HCT116 (cell line): ENCODE measurements at regions not wholly inside any gene's neighbourhood (a gene's known extent, or its start where the extent isn't known, plus 50 kb on each side); places are given as distances from the start of the nearest gene placed in this dataset.

ENCODE experiments used
- ATAC-seq: fragments of 200-7000 bp; cut with Tn5 transposase; 2 replicates; pipeline ENCODE4 v1.9.1; 2020; ENCODE audit warnings: mild to moderate bottlenecking, moderate library complexity
- BruUV-seq: library from RNA; stranded (reverse); fragments of 400-500 nt; replicated peaks from 2 replicates; lab custom pipeline; 2021; lab: Mats Ljungman, UMichigan
- CTCF ChIA-PET: fragments of 300-600 bp; sonication (Branson Sonifier 250); formaldehyde crosslinking; loops from one replicate; lab custom pipeline; 2021; ENCODE audit warnings: antibody characterized with exemption; lab: Charles Lee
- POLR2A ChIA-PET: fragments of 300-600, 350-600 bp; sonication (Branson Sonifier 250); formaldehyde crosslinking; loops from one replicate; lab custom pipeline; 2021; ENCODE audit warnings: antibody characterized with exemption; lab: Charles Lee
- RAD21 ChIA-PET, 2 experiments: fragments of 300-600 bp; sonication (Branson Sonifier 250); formaldehyde crosslinking; loops; one replicate each; lab custom pipeline; 2023; ENCODE audit warnings: low total read pairs in 2 of 2; ENCODE audit not compliant: uncharacterized antibody in 2 of 2, unreplicated experiment in 2 of 2, low non-redundant PET in 1 of 2; lab: Charles Lee
- DNase-seq: peaks from one replicate; pipeline ENCODE4 v3.0.0-alpha.2; 2010; ENCODE audit warnings: low read depth, low spot score
- H2AFZ ChIP-seq: fragments of 200-600 bp; shearing (Covaris generic), sonication (generic); 2 replicates; pipeline ENCODE4 v1.6.1; 2017; ENCODE audit warnings: low read depth, mixed run types, mixed read lengths, antibody characterized with exemption, low read length; ENCODE audit not compliant: poor library complexity, severe bottlenecking
- H3K27ac ChIP-seq: 2 replicates; pipeline ENCODE4 v1.5.1; 2012; ENCODE audit warnings: low read depth, low read length
- H3K27me3 ChIP-seq: fragments of 200-600 bp; sonication (generic); 2 replicates; pipeline ENCODE4 v1.6.1; 2016; ENCODE audit warnings: mixed run types, low read length, mixed read lengths; ENCODE audit not compliant: insufficient read depth
- H3K36me3 ChIP-seq, 2 experiments: fragments of 200-500 bp in 1 of 2; fragments of 200-600 bp in 1 of 2; sonication (Bioruptor generic) in 1 of 2; sonication (generic) in 1 of 2; 2 replicates each; pipeline versions ENCODE4 v1.5.1 to v1.6.1; 2014 to 2016; ENCODE audit warnings: low read length in 2 of 2, inconsistent platforms in 1 of 2, mixed read lengths in 1 of 2, mixed run types in 1 of 2; ENCODE audit not compliant: insufficient read depth in 2 of 2, control insufficient read depth in 1 of 2
- H3K4me1 ChIP-seq, 2 experiments: fragments of 200-600 bp in 1 of 2; sonication (generic) in 1 of 2; 2 replicates each; pipeline versions ENCODE4 v1.5.1 to v1.6.1; 2012 to 2017; ENCODE audit warnings: low read length in 2 of 2, inconsistent platforms in 1 of 2, mild to moderate bottlenecking in 1 of 2, mixed read lengths in 1 of 2, mixed run types in 1 of 2, moderate library complexity in 1 of 2; ENCODE audit not compliant: insufficient read depth in 2 of 2, control insufficient read depth in 1 of 2
- H3K4me2 ChIP-seq: fragments of 200-600 bp; sonication (generic); 2 replicates; pipeline ENCODE4 v1.6.1; 2017; ENCODE audit warnings: mixed run types, low read length, mixed read lengths
- H3K4me3 ChIP-seq, 2 experiments: fragments of 200-600 bp in 1 of 2; sonication (generic) in 1 of 2; replicated peaks in 1 of 2; 2 replicates each; pipeline ENCODE4 v1.5.1; 2011 to 2016; ENCODE audit warnings: low read length in 2 of 2, control low read depth in 1 of 2, low read depth in 1 of 2, mild to moderate bottlenecking in 1 of 2, mixed read lengths in 1 of 2, mixed run types in 1 of 2
- H3K79me2 ChIP-seq: fragments of 200-600 bp; sonication (generic); 2 replicates; pipeline ENCODE4 v1.6.1; 2017; ENCODE audit warnings: mild to moderate bottlenecking, mixed run types, low read length, moderate library complexity, mixed read lengths; ENCODE audit not compliant: insufficient read depth
- H3K9ac ChIP-seq: fragments of 200-600 bp; sonication (generic); 2 replicates; pipeline ENCODE4 v1.6.1; 2016; ENCODE audit warnings: low read length, mixed read lengths
- H3K9me2 ChIP-seq: fragments of 200-600 bp; sonication (generic), shearing (Covaris generic); 2 replicates; pipeline ENCODE4 v1.6.1; 2017; ENCODE audit warnings: mixed run types, mild to moderate bottlenecking, moderate library complexity; ENCODE audit not compliant: insufficient read depth
- H3K9me3 ChIP-seq, 2 experiments: fragments of 200-500 bp in 1 of 2; fragments of 200-600 bp in 1 of 2; sonication (Bioruptor generic) in 1 of 2; sonication (generic) in 1 of 2; 2 replicates each; pipeline ENCODE4 v1.6.1; 2014 to 2017; ENCODE audit warnings: low read length in 2 of 2, mixed read lengths in 2 of 2, inconsistent platforms in 1 of 2, low read depth in 1 of 2, mild to moderate bottlenecking in 1 of 2, mixed run types in 1 of 2, moderate library complexity in 1 of 2; ENCODE audit not compliant: control insufficient read depth in 1 of 2, insufficient read depth in 1 of 2
- H4K20me1 ChIP-seq: fragments of 200-600 bp; sonication (generic), shearing (Covaris generic); 2 replicates; pipeline ENCODE4 v1.6.1; 2017; ENCODE audit warnings: mixed run types, mild to moderate bottlenecking, moderate library complexity; ENCODE audit not compliant: insufficient read depth
- CEBPB ChIP-seq: IDR thresholded peaks from 2 replicates; pipeline ENCODE4 v1.6.1; 2012; ENCODE audit warnings: low read depth
- CTCF ChIP-seq, 3 experiments: fragments of 200-600 bp in 1 of 3; sonication (generic) in 1 of 3; IDR thresholded peaks in 2 of 3; conservative IDR thresholded peaks in 1 of 3; 2 replicates each; pipeline ENCODE4 v1.5.1; 2012 to 2017; ENCODE audit warnings: low read depth in 2 of 3, low read length in 2 of 3, antibody characterized with exemption in 1 of 3, borderline replicate concordance in 1 of 3, control low read depth in 1 of 3, mild to moderate bottlenecking in 1 of 3, mixed read lengths in 1 of 3, mixed run types in 1 of 3, moderate library complexity in 1 of 3; ENCODE audit not compliant: insufficient read depth in 1 of 3
- EGR1 ChIP-seq: IDR thresholded peaks from 2 replicates; pipeline ENCODE4 v1.6.1; 2012; ENCODE audit warnings: low read depth
- EZH2 ChIP-seq: fragments of 200-600 bp; sonication (generic); IDR thresholded peaks from 2 replicates; pipeline ENCODE4 v1.6.1; 2017; ENCODE audit warnings: antibody characterized with exemption, mixed run types
- FOSL1 ChIP-seq: IDR thresholded peaks from 2 replicates; pipeline ENCODE4 v1.6.1; 2012; ENCODE audit warnings: low read depth
- MAX ChIP-seq: IDR thresholded peaks from 2 replicates; pipeline ENCODE4 v1.6.1; 2012
- RAD21 ChIP-seq: IDR thresholded peaks from 2 replicates; pipeline ENCODE4 v1.6.1; 2012; ENCODE audit warnings: low read depth, mild to moderate bottlenecking
- SP1 ChIP-seq: IDR thresholded peaks from 2 replicates; pipeline ENCODE4 v1.6.1; 2012; ENCODE audit warnings: low read depth
- TCF7L2 ChIP-seq: IDR thresholded peaks from 2 replicates; pipeline ENCODE4 v1.7.0; 2011; ENCODE audit warnings: borderline replicate concordance, inconsistent platforms; ENCODE audit not compliant: insufficient read depth, insufficient read length; ENCODE audit errors: extremely low read depth
- YY1 ChIP-seq: IDR thresholded peaks from 2 replicates; pipeline ENCODE4 v1.6.1; 2011; ENCODE audit warnings: low read length, low read depth, moderate library complexity, mild to moderate bottlenecking; ENCODE audit not compliant: insufficient replicate concordance; ENCODE audit errors: extremely low read depth
- ZBTB33 ChIP-seq: IDR thresholded peaks from 2 replicates; pipeline ENCODE4 v1.6.1; 2011; ENCODE audit warnings: mild to moderate bottlenecking, low read length, moderate library complexity; ENCODE audit not compliant: insufficient replicate concordance; ENCODE audit errors: extremely low read depth
- ZFX ChIP-seq: fragments of 450-650 bp; IDR thresholded peaks from 2 replicates; pipeline ENCODE4 v1.6.1; 2017
- ZNF274 ChIP-seq: fragments of 200-500 bp; sonication (Bioruptor generic); IDR thresholded peaks from 2 replicates; pipeline ENCODE4 v1.6.1; 2014; ENCODE audit warnings: mild to moderate bottlenecking, low read depth, low read length, inconsistent platforms
- intact Hi-C: fragments of 100-400 bp; cut with micrococcal nuclease; formaldehyde crosslinking; loops from 2 replicates; pipeline ENCODE4 v1.10.0; 2022

GRCh38 chr9:86500031-86500430, 145.8 kb upstream of the TUT7 start:
- ATAC-seq (no peak), DNase-seq (no peak)
- H3K27ac ChIP-seq, result no peak overlapping the region
- no peak for TF ChIP-seq CEBPB
- TF ChIP-seq SP1, result no peak
- TF ChIP-seq FOSL1, result no peak
- no peak for TF ChIP-seq CTCF (IDR thresholded peaks at IDR 0.05 in 2 of 3, conservative IDR thresholded peaks at IDR 0.05 in 1 of 3; ENCODE audit: borderline replicate concordance in 1 of 3, insufficient read depth in 1 of 3, low read depth in 2 of 3, low read length in 2 of 3)
- TF ChIP-seq EZH2, result no peak
- no peaks in the 10 kb centered on the region for H3K36me3 ChIP-seq
- no peaks in the 10 kb centered on the region for H4K20me1 ChIP-seq
- no peaks in the 10 kb centered on the region for H3K9me2 ChIP-seq
- no TSS peak for BruUV-seq
- RAD21 ChIA-PET, result no interaction called here
- intact Hi-C loops, result no loop called here
- no peak overlapping the region for H2AFZ ChIP-seq
- H3K4me1 ChIP-seq, result no peaks in the 10 kb centered on the region
- H3K27me3 ChIP-seq, result peaks cover 50% of the 10 kb centered on the region
- H3K4me3 ChIP-seq, result no peak overlapping the region
- H3K9ac ChIP-seq, result no peak overlapping the region
- POLR2A ChIA-PET, result no interaction called here
- no peaks in the 10 kb centered on the region for H3K79me2 ChIP-seq
- H3K4me2 ChIP-seq, result no peak overlapping the region
- H3K9me3 ChIP-seq, result no peaks in the 10 kb centered on the region
- CTCF ChIA-PET, result no interaction called here

- no TSS peak for BruUV-seq
- H3K27ac ChIP-seq, result no peak overlapping the region
- H3K36me3 ChIP-seq, result no peaks in the 10 kb centered on the region
- H3K9me3 ChIP-seq, result no peaks in the 10 kb centered on the region
- no peaks in the 10 kb centered on the region for H4K20me1 ChIP-seq
- TF ChIP-seq YY1, result no peak
- TF ChIP-seq EGR1, result no peak
- no peak for TF ChIP-seq FOSL1
- TF ChIP-seq ZNF274, result no peak
- TF ChIP-seq MAX, result no peak
- TF ChIP-seq ZFX, result no peak
- no peak for TF ChIP-seq ZBTB33
- TF ChIP-seq EZH2, result no peak
- TF ChIP-seq TCF7L2, result no peak
- TF ChIP-seq CTCF (IDR thresholded peaks at IDR 0.05 in 2 of 3, conservative IDR thresholded peaks at IDR 0.05 in 1 of 3; ENCODE audit: borderline replicate concordance in 1 of 3, insufficient read depth in 1 of 3, low read depth in 2 of 3, low read length in 2 of 3), result no peak
- TF ChIP-seq RAD21, result no peak
- ATAC-seq (no peak), DNase-seq (no peak)
- H3K4me2 ChIP-seq, result no peak overlapping the region
- no peaks in the 10 kb centered on the region for H3K4me1 ChIP-seq
- H3K9me2 ChIP-seq, result no peaks in the 10 kb centered on the region
- ChIA-PET POLR2A (no interaction called here), CTCF (no interaction called here), RAD21 (no interaction called here)
- H3K79me2 ChIP-seq, result no peaks in the 10 kb centered on the region
- intact Hi-C loops, result no loop called here
- H3K9ac ChIP-seq, result no peak overlapping the region
- H3K4me3 ChIP-seq, result no peak overlapping the region
- H2AFZ ChIP-seq, result no peak overlapping the region
- H3K27me3 ChIP-seq, result peaks cover 42% of the 10 kb centered on the region
These were observed 140.5 kb upstream of the TUT7 start for GRCh38 chr9:86494644-86495111.
